GM12873 (cell line): ENCODE measurements at regions not wholly inside any gene's neighbourhood (a gene's known extent, or its start where the extent isn't known, plus 50 kb on each side); places are given as distances from the start of the nearest gene placed in this dataset.

ENCODE experiments used
- CTCF ChIP-seq: IDR thresholded peaks from 2 replicates; pipeline ENCODE4 v1.5.1; 2012; ENCODE audit warnings: low read depth, mild to moderate bottlenecking, moderate library complexity, low read length, control low read depth; ENCODE audit not compliant: insufficient read depth; ENCODE audit errors: missing control alignments

- TF ChIP-seq CTCF, result no peak
These were observed 277.9 kb upstream of the SPRY2 start for GRCh38 chr13:80618781-80619180.

- TF ChIP-seq CTCF, result no peak
These were observed 271.9 kb upstream of the SPRY2 start for GRCh38 chr13:80612804-80613203.

- no peak for TF ChIP-seq CTCF
These were observed 270.4 kb upstream of the SPRY2 start for GRCh38 chr13:80611310-80611709.

GRCh38 chr13:80605716-80606115 lies 264.8 kb upstream of the SPRY2 start:
- TF ChIP-seq CTCF, result no peak

- no peak for TF ChIP-seq CTCF
These were observed 264.1 kb upstream of the SPRY2 start for GRCh38 chr13:80605011-80605410.

- TF ChIP-seq CTCF, result no peak
These were observed 263.2 kb upstream of the SPRY2 start for GRCh38 chr13:80604098-80604497.

GRCh38 chr13:80603351-80603750 lies 262.4 kb upstream of the SPRY2 start:
- TF ChIP-seq CTCF, result no peak
